GM03348 (cell line): ENCODE measurements at regions not wholly inside any gene's neighbourhood (a gene's known extent, or its start where the extent isn't known, plus 50 kb on each side); places are given as distances from the start of the nearest gene placed in this dataset.
A peak's percentile ranks its signal among the peaks of the same experiment; 100 is the strongest.
"Not testable (repeated sequence)": the region's sequence is repeated elsewhere in the genome, so short reads cannot be mapped to it uniquely, and the experiment has no call there.

Experiments used
- DNase-seq: peaks from one replicate; pipeline ENCODE4 v3.0.0; 2012; ENCODE audit warnings: low spot score

DNA sequence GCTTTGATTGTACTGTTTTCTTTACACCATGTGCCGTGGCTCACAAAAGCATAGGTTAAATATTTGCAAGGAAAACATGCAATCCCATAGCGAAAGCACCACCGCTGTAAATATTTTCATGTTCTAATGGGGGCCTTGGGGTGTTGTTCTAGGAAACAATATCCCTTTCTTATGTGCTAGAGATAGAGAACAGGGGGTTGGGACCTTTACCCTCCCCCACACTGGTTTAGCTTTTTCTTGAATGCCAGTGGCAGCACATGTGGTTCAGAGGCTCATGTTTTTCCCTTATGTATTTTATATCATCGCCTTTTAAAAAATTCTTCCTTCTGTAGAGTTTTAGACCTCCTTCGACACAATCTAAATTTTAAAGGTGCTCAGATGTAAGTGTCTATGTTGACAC, 422.6 kb upstream of the TENM3 start:
- no peak for DNase-seq

DNA sequence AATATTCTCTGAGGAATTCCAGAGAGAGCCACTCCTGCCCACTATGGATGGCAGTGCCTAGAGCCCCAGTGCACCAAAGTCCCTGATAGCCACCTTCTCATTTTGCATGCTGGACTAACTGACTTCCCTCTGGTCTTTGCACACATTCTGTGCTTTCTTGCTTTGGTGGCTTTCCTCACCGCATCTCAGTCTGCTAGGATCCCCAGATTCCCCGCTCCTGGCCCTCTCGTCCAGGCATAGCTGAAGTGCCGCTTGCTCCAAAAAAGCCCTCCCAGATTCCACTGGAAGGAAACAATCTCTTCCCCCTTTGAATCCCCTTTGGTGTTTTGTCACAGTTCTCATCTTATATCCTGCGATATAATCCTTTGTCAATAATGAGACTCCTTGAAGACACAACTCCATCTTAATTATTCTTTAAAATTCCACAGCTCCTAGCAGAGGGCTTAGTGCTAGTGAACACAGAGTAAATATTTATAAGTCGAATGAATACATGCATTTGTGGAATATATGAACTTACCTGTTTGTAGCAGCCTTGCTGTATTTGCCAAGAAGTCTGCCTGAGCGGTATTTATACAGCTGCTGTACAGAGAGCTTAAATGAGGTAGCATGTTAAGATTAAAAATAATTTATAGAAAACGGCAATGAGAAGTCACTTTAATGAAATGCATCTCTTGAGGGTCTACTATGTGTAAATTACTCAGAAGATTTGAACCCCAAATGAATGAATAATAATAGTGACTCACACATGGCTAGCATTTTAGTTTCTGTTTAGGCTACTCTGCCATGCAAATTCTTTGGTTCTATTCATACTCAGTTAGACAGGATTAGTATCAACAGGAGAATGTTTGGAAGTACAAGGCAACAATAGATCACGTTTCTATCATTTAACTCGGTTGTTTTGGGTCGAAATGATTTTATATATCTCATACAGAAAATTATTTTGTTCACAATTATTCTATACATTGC, 421.9 kb upstream of the TENM3 start:
- peak; percentile 47 for DNase-seq

DNA sequence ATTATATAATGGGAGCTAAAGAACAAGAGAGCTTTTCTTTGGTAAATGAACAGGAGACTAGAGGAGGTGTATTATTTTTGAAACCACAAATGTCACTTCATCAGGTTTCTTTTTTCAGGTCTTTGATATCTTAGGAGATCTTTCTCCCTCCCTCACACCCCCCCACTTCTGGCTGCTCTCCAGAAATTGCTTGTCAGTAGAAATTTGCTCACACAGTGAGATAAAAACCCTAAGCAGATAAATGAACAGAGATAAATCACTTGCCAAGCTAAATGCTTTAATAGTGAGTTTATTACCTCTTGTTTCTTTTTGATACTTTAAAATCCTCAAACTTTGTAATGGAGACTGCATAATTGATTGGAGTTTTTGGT, 421.2 kb upstream of the TENM3 start:
- DNase-seq = no peak

GRCh38 chr4:181823183-181823582, 420.0 kb upstream of the TENM3 start:
- DNase-seq = no peak

DNA sequence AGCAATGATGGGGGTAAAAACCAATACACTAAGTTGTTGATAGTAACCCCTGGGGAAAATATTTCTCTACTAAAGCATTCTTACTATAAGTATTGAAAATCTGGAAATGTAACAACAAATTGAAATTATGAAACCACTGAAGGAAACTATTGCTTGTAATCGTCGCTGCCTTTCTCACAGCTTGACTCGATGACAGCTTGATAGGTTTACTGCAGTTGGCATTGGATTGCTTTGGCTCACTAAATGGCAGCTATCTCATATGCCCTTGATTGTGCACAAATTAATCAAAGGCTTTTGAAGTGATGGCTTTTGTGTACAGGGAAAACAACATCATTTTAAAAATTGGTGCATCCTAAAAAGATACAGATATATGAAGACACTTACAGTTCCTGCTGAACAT, 419.6 kb upstream of the TENM3 start:
- DNase-seq = no peak

DNA sequence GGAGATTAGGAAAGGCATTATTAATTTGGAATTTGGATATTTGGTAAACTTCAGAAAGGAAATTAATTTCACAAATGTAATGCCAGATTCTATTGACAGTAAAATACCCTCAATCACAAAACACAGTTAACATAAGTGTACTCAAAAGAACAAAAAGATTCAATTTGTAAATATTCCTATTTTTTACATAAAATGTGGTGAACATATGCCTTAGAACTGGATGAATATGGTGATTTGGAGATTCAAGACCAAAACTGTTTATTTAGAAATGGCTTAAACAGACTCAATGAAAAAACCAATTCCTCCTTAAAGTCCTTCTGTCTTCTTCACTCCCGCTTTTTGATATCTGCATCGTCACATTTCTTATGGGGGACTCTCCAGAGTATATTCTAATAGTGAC, 417.6 kb upstream of the TENM3 start:
- no peak for DNase-seq

GRCh38 chr4:181827246-181827645, 416.0 kb upstream of the TENM3 start:
- DNase-seq = no peak

- DNase-seq = no peak
Measured at GRCh38 chr4:181830404-181831035, 412.7 kb upstream of the TENM3 start.

GRCh38 chr4:181834071-181834470, 409.1 kb upstream of the TENM3 start:
- no peak for DNase-seq

DNA sequence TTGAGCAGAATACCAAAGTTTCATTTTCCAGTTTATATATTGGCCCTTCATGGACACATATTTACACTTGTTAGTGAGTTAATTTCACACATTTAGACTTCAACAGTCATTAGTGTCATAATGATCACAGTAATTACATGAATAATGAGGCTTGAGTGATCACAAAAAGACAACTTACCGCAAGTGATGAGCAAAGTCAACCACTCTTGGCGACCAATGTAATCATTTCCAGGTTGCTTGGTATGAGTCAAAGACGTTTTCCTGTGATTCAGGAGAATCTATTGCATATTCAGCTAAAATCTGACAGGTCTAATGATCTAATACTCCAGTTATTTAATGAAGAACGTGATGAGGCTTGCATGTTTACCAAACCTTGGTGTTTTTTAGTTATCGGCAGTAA, 407.9 kb upstream of the TENM3 start:
- DNase-seq = no peak

DNA sequence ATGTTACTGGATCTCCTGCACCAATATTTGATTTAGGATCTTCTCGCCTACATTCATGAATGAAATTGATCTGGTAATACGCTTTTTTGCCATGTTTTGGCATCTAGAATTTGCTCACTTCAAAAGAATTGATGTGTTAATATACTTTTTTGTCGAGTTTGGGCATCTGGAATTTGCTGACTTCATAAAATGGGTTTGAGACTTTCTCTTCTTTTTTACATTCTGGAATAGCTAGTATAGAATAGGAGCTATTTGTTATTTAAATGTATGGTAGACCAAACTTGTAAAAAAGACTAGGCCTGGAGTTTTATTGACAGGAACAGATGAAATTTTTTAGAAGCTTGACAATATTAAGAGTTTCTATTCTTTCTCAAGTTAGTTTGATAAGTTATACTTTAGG, 404.9 kb upstream of the TENM3 start:
- no peak for DNase-seq

DNA sequence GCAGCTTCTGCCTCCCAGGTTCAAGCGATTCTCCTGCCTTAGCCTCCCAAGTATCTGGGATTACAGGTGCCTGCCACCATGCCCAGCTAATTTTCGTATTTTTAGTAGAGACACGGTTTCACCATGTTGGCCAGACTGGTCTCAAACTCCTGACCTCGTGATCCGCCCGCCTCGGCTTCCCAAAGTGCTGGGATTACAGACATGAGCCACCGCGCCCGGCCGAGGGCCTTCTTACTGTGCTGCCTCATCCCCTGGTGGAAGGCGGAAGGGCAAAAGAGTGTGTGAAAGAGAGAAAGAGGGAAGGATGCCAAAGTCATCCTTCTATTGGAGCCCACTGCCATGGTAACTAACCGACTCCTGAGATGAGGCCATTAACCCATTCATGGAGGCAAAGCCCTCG, 399.4 kb upstream of the TENM3 start:
- DNase-seq = not testable (repeated sequence)

- no peak for DNase-seq
Measured at GRCh38 chr4:181845617-181846016, 397.6 kb upstream of the TENM3 start.

DNA sequence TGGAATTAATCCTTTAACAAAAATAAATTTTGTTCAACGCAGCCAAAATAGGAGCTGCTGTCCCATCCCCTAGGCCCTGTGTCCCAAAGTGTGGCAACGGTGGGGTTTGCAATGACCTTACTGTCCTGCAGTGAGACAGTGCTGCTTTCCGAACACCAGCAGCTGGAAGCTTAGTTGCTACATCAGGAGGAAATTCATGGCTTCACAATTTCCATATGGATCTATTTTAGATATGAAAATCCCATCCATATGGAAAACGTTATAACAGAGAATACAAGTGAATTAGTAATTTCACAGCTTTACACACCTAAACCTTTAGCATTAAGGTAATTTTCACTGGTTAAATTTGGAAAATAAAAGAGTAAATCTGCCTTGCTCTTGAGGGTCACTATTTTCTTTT, 396.3 kb upstream of the TENM3 start:
- no peak for DNase-seq

DNA sequence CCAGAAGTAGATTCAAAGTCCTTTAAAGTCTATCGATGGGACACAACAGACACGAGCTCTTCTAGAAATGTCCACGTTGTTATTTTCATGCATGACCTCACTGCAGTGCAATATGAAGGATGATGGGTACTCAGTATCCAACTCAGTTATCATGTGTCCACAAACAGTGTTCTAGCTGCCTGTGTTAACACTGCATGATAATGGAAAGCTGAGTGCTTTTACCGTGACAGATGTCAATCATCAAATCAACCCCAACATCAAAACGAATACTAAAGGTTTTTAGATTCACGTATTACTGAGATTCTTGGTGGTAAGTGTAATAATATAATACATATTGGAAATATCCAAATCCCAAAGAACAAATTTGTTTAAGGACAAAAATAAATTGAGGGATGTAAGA, 394.8 kb upstream of the TENM3 start:
- no peak for DNase-seq

GRCh38 chr4:181849472-181849871, 393.7 kb upstream of the TENM3 start:
- no peak for DNase-seq

GRCh38 chr4:181853881-181854511, 389.2 kb upstream of the TENM3 start:
- no peak for DNase-seq

GRCh38 chr4:181855307-181855706, 387.9 kb upstream of the TENM3 start:
- no peak for DNase-seq

GRCh38 chr4:181857471-181857870, 385.7 kb upstream of the TENM3 start:
- not testable (repeated sequence) for DNase-seq

GRCh38 chr4:181858741-181859140, 384.5 kb upstream of the TENM3 start:
- no peak for DNase-seq

GRCh38 chr4:181859439-181859838, 383.8 kb upstream of the TENM3 start:
- no peak for DNase-seq

DNA sequence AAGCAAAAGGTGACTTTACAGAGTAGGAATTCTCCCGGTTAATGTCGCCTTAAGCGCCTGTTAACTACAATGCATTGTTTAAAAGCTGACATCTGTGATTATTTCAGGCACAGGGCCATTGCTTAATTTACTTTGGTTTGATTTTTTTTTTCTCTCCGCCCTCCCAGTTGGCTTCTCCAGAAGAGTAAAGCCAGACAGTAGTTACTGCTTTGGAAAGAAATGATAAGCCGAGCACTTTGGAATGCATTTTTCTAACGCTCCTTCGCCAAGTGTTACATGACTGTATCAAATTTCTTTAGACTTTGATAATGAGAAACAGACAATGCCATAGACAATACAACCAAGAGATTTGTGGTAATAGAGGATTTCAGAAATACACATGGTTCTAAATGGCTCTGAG, 383.0 kb upstream of the TENM3 start:
- peak; percentile 78 for DNase-seq

- DNase-seq = no peak
Measured at GRCh38 chr4:181860668-181861067, 382.5 kb upstream of the TENM3 start.
